HG03139 (cell line): ENCODE measurements at regions not wholly inside any gene's neighbourhood (a gene's known extent, or its start where the extent isn't known, plus 50 kb on each side); places are given as distances from the start of the nearest gene placed in this dataset.

Experiments used
- ATAC-seq: cut with Tn5 transposase; IDR thresholded peaks from one replicate; pipeline ENCODE4 v1.9.1; 2021; ENCODE audit not compliant: unreplicated experiment

DNA sequence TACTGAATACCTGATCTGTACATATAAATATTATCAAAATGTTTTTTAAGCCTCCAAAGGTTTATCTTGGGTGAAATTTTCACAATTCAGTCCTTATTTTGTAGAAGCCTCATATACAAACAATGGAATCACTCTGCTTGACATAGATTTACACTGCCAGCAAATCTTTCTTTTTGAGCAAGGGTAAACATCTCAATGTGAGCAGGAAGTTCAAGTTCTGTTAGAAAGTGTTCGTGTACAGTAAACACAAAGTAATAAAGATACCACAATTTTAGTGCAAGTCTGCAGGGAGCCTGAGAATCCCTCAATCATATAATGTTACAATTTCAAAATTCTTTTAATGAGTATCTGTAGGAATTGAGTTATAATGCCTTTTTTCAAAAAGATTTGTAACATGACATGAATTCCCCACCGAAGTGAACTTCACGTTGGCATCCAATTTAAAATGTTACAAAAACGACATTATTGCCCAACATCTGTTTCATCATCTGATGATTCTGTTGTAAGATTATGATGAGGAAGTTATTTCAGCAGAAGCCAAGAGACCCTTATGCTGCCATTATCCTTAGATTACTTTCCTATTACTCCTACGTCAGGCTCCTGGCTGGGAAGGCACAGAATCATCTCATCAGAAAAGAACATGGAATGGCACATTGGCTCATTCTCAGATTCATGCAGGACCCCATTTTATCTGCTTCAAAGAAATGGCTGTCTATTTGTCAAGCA, 283.9 kb upstream of the ACVR2A start:
- no peak for ATAC-seq

DNA sequence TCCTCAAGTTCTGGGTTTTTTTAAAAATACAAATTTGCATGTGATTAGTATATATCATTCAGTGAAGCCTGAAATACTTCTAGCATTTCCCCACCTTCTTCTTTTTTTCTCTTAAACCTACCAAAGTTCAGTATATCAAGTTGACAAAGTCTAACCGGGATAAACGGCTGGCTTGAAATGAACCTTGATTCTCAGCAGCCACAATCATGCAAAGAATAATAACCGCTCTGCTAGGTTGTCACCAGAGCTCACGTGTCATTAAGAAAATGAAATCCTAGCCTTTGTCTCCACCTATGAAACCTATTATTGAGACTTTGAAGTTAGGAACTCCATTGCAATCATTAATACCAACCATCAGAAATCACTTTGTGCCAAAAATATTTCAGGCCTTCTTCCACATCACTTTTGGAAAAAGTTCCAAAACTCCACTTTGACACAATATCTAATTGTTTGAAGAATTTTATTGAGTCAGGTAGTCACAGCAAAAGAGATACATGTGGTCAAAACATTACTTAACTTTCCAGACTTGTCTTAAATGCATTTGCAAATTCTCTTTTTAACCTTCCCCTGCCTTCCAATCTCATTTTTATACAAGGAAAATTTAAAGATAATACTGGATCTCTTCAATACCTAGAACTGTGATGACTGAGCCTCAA, 285.6 kb upstream of the ACVR2A start:
- ATAC-seq, result no peak

DNA sequence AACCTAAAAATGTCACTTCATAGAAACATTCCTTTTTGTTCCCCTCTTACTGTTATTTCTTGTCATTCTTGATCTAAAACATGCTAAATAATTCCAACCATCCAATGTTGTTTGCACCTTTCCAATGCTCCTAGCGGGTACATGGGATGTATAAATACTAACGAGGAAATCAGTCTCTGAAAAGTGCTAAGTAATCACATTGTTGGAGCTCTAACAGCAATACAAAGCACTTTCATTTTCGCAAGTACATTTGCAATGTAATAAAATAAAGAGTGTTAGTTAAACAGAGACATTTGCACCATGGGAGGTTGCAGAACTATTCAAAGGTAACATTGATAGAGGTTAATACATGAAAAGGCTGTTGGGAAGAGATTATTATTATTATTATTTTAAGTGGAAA, 286.2 kb upstream of the ACVR2A start:
- ATAC-seq, result no peak

DNA sequence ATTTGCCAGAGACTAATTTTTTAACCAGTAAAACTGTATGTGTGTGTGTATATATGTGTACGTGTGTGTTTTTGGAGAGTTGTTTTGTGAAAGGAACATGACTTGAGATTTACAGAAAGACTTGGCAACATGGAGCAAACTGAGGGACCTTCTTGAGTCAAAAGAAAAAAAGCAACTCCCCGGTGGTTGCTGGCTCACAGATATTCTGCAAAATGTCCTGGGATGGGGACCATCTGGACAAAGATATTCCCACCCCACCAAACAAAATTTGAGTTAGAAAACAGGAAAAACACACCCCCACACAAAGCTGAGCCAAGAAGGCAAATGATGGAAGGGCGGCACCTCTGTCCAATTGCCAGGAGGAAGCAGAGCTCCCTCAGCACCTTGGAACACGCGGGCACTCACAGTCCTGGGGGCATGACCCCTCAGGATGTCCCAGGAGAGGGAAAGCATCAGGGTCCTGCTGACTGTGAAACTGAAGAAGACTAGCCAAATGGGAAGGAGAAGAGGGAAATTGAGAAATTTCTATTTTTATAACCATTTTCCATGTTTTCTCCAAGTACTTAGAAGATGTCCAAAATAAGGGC, 290.2 kb upstream of the ACVR2A start:
- ATAC-seq, result no peak

DNA sequence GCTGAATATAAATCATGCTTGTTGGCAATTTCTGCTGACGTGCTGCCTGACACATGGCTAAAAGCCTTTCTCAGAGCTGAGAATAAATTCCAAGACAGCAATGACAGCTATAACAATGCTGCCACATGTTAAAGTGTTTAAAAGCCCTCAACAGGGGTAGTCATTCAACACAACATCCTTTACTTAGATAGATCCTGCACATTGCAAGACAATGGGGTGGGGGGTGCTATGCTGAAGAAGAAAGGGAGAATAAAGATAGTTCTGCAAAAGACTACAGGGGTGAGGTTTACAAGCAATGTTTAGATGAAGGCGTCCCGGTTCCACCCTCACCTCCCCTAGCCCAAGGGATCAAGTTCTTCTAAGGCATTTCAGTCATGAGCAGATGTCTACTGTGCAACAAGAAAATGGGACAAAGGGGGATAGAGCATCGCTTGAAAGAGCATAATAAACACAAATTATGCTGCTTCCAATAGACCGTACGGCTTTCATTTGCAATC, 291.0 kb upstream of the ACVR2A start:
- no peak for ATAC-seq

DNA sequence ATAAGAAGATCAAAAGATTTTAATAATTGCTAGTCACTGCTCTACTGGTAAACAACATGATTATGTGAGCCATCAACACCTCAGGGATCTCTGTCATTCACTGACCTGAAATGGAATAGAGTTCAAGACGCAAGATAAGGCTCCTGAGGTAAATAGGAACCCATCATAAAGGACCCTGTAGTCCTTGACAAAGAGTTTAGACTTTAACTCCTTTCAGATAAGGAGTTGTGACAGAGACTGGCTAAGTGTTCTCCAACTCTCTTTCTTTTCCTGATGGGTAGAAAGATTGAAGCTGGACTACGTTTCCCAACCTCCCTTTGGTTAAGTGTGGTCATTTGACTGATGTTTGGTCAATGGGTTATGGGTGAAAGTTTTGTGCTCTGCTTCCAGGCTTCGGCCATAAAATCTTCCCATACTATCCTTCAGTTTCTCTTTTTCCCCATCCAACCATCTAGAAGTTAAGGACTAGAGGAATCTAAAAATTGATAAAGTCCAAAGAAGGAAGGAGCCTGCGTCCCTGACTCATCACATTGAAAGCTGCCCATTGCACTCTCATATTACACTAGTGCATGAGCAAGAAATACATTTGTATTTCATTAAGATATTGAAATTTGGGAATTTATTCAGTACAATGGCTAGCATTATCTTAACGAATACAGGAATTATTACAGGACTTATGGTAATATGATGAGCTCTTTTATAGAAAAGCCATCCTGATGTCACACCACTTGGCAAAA, 293.7 kb upstream of the ACVR2A start:
- no peak for ATAC-seq

DNA sequence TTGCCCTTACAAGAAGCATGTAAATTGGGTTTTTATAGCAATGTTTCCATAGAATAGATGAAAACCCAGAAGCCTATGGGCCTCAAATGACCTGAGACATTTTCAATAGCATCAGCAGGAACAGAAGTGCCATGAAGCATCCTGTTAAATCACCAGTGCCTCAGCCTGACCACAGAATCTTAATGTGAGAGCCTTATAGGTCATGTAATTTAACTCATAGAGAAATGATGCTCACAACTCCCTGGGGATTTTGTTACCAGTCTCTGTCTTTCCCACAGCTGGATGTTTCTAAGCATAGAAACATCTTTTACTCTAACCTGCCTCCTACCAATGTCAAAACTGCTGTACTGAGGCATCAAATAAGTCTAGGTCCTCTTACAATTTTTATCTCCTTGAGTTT, 295.8 kb upstream of the ACVR2A start:
- ATAC-seq, result no peak

DNA sequence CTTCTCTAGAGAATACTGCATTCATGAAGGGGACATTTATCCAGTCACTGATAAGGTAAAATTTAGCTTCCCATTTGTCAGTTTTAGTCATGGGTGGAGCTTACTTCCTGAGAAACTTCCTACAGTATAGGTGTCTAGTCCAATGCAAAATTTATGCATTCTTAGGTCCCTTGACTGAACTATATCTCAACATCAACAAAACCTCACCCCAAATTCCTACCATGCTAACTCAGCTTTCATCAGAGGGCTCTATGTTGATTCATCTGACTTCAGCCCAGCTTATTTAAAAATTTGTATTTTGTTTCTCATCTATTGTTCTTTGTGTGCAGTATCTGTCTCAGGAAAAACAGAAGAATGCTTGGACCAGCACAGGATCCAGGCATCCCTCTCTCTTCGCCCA, 296.4 kb upstream of the ACVR2A start:
- no peak for ATAC-seq

DNA sequence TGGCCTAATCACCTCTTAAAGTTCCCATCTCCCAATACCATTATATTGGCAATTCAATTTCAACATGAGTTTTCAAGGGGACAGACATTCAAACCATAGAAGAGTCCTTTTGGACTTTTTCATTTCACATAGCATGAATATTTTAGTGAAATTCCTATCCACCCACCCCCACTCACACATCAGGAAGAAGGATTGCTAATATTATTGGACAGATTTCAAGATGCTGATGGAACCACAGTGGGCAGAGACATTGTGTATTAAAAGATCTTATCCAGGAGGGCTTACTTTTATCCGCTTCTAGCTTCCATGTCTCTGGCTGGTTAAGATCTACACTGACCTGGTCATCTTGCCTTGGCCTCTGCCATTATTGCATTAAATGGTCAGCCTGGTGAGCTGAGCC, 297.4 kb upstream of the ACVR2A start:
- ATAC-seq, result no peak

DNA sequence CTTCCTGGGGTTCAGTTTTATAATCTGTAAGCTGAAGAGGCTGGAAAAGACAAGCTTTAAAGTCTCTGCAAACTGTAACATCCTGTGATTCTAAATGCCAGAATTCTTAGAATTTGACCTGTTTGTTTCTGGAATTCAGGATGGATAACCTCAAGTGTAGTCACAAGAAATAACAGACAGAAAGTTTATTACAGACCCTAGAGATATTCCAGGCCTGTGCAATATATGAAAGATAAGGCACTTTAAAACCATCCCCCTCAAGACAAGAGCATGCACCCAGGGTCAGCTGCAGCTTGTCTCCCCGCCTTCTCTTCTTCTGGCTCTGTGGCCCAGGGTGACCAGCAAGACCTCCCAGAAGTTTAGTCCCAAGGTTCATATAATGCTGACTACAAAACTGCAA, 298.7 kb upstream of the ACVR2A start:
- no peak for ATAC-seq

DNA sequence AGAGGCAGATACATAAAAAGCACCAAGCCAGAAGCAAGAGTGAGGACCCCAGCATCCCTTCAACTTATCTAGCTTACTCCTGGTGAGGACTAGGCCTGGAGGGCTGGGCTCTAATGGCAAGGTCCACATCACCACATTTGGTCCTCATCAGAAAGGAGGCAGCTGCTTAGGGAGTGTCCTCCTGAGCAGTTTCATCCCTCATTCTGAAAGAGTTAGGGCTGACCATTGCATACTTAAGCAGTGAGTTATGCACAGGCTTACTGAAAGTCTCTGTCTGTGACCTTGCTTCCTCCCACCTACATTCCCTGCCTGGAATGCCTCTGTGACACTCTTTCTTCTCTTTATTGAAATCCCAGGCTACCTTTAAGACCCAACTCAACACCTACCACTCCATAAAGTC, 301.8 kb upstream of the ACVR2A start:
- ATAC-seq, result no peak

DNA sequence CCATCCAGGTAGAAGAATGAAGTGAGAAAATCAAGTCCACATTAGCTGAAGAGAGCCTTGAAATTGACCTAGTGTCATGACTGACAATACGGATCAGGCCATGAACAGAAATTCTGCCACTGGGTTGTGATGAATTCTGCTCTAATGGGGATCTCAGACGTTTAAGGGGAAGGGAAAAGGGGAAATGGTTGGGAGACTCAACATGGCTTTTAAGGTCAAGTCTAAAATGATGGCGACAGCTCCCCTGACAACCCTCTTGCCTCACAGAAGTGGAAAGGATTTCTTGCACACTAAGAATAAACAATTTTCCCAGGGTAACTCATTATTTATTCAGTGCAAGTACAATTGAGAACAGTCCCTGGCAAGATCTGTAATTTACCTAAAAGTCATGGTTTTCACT, 302.5 kb upstream of the ACVR2A start:
- ATAC-seq, result no peak

DNA sequence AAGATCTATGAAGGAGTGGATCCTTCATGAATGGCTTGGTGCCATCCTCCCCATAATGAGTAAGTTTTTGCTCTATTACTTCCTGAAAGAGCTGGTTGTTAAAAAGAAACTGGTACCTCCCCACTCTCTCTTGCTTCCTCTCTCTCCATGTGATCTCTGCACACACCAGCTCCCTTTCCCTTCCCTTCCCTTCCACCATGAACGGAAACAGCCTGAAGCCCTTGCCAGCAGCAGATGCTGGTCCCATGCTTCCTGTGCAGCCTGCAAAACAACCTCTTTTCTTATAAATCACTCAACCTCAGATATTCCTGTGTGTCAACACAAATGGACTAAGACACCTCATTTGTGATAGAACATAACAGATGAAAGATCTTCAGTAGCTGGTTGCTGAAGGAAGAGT, 303.5 kb upstream of the ACVR2A start:
- ATAC-seq, result no peak

DNA sequence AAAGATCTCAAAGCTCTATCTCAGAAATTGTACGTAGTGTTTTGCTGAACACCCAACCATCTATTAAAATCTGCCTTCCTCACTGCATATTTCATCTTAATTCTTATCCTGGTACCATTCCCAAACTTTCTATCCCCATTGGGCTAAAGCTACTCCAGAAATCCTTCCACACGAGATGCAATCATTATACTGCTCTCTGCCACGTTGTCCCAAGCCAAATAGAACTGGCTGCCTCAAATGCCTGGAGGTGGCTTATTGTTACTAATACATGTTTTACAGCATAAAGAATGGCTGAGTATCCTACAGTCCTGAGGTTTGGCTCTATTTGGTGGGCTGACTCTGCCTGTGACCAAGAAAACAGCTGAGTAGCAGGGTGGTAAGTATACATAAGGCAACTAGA, 306.0 kb upstream of the ACVR2A start:
- ATAC-seq, result no peak

DNA sequence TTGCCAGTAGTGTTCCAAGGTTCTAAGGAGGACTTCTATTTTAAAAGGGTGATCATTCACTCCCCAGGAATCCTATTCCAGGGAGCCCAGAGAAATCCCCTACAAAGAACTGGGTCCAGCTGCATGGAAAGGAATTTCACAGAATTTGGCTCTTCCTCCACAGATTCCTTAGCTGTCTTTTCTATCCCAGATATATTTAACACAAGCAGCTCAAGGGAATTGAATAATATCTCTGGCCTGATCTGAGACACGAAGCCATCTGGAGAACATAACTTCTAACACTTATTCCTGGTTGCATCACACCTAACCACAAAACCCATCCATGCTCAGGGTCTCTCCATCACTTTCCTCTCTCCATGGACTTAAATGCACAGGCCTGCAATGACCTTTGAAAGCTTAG, 306.7 kb upstream of the ACVR2A start:
- no peak for ATAC-seq

DNA sequence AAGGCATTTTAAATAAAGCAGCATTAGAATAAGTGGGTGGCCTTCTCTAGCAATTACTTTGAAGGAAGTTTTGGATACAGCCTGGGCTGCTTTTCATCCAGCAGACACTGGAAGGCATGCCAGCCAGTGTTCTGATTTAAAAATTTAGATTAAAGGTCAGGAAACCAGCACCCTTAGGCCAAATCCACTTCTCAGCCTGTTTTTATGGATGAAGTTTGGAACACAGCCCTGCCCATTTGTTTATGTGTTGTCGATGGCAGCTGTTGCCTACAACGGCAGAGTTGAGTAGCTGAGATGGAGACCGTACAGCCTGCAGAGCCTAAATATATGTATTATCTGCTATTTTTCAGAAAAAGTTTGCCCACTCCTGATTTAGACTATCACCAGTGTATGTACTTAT, 313.6 kb upstream of the ACVR2A start:
- no peak for ATAC-seq

DNA sequence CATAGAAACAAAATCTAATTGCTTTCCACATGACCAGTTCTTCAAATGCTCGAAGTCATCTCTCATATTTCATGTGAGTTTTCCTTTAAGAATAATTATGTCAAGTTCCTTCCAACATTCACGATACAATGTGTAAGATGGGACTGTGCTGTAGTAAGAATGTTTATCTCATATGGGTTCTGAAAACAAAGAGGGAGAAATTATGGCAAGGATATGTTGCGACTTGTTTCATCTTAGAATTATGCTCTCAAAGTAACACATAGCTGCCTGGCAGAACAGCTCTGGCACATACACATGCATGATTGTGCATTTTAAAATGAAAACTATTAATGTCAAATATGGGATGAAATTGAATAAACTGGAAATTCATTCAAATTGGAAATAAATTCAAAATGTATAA, 314.8 kb upstream of the ACVR2A start:
- no peak for ATAC-seq

DNA sequence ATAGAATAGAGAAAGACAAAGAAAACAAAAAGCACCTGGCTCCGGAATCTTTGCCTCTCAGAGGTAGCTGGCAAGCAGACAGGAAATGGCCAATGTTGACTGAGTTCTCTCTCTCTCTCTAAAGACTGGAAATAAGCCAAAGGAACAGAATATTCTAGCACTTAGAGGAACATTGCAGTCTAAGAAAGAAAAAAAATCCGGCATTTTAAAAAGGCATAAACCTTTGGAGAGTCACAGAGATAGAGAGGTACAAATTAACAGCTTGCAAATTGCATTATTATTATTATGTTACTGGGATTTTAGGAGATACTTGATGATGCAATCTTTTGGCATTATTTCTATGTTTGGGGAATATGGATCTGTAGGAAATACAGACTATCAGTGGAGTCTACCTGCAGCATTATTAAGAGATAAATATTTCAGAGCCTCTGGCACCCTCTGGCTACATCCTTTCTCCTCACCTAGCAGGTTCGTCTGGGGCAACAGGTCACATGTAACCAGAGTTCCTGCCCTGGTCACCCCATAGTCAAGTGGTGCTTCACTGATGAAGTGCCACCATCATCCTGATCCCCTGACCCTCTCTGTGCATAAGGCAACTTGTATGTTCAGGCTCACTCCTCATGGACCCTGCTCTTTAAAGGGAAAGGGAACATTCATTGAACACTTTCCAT, 318.9 kb upstream of the ACVR2A start:
- no peak for ATAC-seq

DNA sequence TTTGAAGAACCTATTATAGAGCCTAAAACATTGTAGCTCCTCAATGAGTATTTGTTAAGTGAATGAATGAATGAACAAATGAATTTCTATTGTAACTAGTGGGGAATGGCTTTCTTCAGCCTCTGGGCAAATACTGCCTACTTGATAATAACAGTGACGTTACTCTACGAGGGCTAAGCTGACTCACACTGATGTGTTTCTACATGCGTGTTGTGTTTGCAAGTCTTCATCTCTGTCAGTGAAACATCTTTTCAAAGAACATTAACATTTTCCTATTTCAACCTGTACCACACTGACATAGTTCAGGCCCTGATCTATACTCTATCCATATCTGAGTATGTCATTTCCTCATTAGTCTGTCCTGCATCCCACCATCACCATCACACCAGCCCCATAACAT, 319.9 kb upstream of the ACVR2A start:
- ATAC-seq, result no peak

DNA sequence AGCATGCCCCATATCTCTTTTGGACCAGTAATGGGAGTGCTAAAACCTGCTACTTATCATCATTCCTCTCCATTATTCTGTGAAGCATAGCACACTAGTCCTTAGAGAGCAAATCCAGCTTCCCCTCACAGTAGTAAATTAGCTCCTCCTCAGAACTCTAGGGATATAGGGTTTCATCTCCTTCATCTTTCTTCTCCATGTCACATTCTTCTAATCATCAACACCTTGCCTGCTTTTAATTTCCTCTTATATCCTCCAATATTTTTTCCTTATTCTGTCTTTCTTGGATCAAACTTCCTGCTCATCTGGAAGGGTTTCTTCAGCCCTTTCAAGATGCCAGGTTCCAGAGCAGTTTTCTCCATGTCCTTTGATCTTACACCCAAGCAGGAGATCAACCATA, 321.4 kb upstream of the ACVR2A start:
- no peak for ATAC-seq

DNA sequence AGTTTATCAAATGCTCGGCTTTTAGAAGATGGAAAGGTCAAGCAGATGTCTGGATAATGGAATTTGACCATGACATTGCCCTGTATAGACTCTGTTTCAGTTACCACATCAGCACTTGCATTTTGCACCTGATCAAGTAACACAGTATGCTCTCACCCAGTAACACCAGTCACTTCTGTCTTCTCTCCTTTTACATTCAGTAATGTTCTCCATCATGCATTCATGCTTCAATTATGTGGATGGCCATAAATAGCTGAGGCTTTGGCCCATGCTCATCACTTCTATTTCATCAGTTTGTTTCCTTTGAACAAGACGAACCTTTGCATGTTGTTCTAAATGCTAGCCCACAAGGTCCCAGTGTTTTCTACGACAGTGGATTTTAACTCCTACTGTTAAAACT, 322.9 kb upstream of the ACVR2A start:
- ATAC-seq, result no peak
